ENCODE measurements at regions not wholly inside any gene's neighbourhood (a gene's known extent, or its start where the extent isn't known, plus 50 kb on each side); places are given as distances from the start of the nearest gene placed in this dataset.
"Not testable (repeated sequence)": the region's sequence is repeated elsewhere in the genome, so short reads cannot be mapped to it uniquely, and the experiment has no call there.

- TF ChIP-seq CTCF (IDR thresholded peaks at IDR 0.05) = no peak
- ATAC-seq (ENCODE audit: low FRiP score) = no peak
- DNase-seq (ENCODE audit: low spot score) = no peak
Measured at GRCh38 chr6:11890209-11890608, 111.6 kb upstream of the ADTRP start.

GRCh38 chr6:11889572-11889971 is 111.0 kb upstream of the ADTRP start:
- no peak for ATAC-seq (ENCODE audit: low FRiP score)
- no peak for TF ChIP-seq CTCF (IDR thresholded peaks at IDR 0.05)

GRCh38 chr6:11888727-11889126 is 110.1 kb upstream of the ADTRP start:
- DNase-seq (ENCODE audit: low spot score) (no peak), ATAC-seq (ENCODE audit: low FRiP score) (no peak)
- TF ChIP-seq CTCF (IDR thresholded peaks at IDR 0.05) = no peak

More at GRCh38 chr6:11889572-11889971, 111.0 kb upstream of the ADTRP start:
- no peak for DNase-seq (ENCODE audit: low spot score)

GRCh38 chr6:11885159-11885558 is 106.6 kb upstream of the ADTRP start:
- DNase-seq (ENCODE audit: low spot score) (no peak), ATAC-seq (ENCODE audit: low FRiP score) (no peak)
- TF ChIP-seq CTCF (IDR thresholded peaks at IDR 0.05) = no peak

- not testable (repeated sequence) for ATAC-seq (ENCODE audit: low FRiP score); DNase-seq (ENCODE audit: low spot score)
Measured at GRCh38 chr6:11883471-11883870, 104.9 kb upstream of the ADTRP start.

- not testable (repeated sequence) for DNase-seq (ENCODE audit: low spot score); ATAC-seq (ENCODE audit: low FRiP score)
Measured at GRCh38 chr6:11880156-11880555, 101.6 kb upstream of the ADTRP start.

- DNase-seq (ENCODE audit: low spot score) (no peak), ATAC-seq (ENCODE audit: low FRiP score) (no peak)
- TF ChIP-seq CTCF (IDR thresholded peaks at IDR 0.05) = no peak
Measured at GRCh38 chr6:11878735-11879134, 100.1 kb upstream of the ADTRP start.

- DNase-seq (ENCODE audit: low spot score) (no peak), ATAC-seq (ENCODE audit: low FRiP score) (no peak)
- TF ChIP-seq CTCF (IDR thresholded peaks at IDR 0.05) = no peak
Measured at GRCh38 chr6:11878029-11878428, 99.4 kb upstream of the ADTRP start.

All from omental fat pad (tissue), 3 donors.